Tibial artery (tissue), 4 donors: ENCODE measurements at regions not wholly inside any gene's neighbourhood (a gene's known extent, or its start where the extent isn't known, plus 50 kb on each side); places are given as distances from the start of the nearest gene placed in this dataset.

Source experiments
- DNase-seq, 2 donors: peaks; one replicate each; pipeline ENCODE4 v3.0.0-alpha.2; 2019
- H3K27ac ChIP-seq, 2 donors: fragments of 200-600 bp; sonication (generic) in 1 of 2; 1 replicate in 1 of 2; 2 replicates in 1 of 2; pipeline ENCODE4 v1.5.1; 2018 to 2019; ENCODE audit warnings: mild to moderate bottlenecking in 1 of 2
- H3K27me3 ChIP-seq, 2 donors: fragments of 200-600 bp; sonication (generic) in 1 of 2; one replicate each; pipeline versions ENCODE4 v1.5.1 to v1.6.0; 2016 to 2019
- H3K36me3 ChIP-seq, 3 donors: fragments of 200-600 bp; sonication (generic) in 2 of 3; one replicate each; pipeline ENCODE4 v1.5.1; 2016 to 2019; ENCODE audit warnings: mild to moderate bottlenecking in 2 of 3
- H3K4me1 ChIP-seq, 4 donors: fragments of 200-600 bp; sonication (generic) in 2 of 4; 1 replicate in 3 of 4; 2 replicates in 1 of 4; pipeline ENCODE4 v1.5.1; 2016 to 2019
- H3K4me3 ChIP-seq, 2 donors: fragments of 200-600 bp; sonication (generic) in 1 of 2; 1 replicate in 1 of 2; 2 replicates in 1 of 2; pipeline ENCODE4 v1.5.1; 2018 to 2019; ENCODE audit warnings: mild to moderate bottlenecking in 2 of 2
- H3K9me3 ChIP-seq, 3 donors: fragments of 200-600 bp; sonication (generic) in 1 of 3; one replicate each; pipeline ENCODE4 v1.5.1; 2016 to 2019
- intact Hi-C: fragments of 100-400 bp; cut with DNase I; formaldehyde crosslinking; loops from one replicate; pipeline ENCODE4 v1.15.0; 2023; ENCODE audit warnings: low total_unique reads
- TF ChIP-seq, protein P1 (sequence below), 2 experiments: fragments of 200-600 bp in 1 of 2; fragments of 450-650 bp in 1 of 2; IDR thresholded peaks; one replicate each; pipeline ENCODE4 v1.5.1; 2017 to 2019; ENCODE audit warnings: antibody characterized with exemption in 2 of 2, mild to moderate bottlenecking in 1 of 2, moderate library complexity in 1 of 2

DNA sequence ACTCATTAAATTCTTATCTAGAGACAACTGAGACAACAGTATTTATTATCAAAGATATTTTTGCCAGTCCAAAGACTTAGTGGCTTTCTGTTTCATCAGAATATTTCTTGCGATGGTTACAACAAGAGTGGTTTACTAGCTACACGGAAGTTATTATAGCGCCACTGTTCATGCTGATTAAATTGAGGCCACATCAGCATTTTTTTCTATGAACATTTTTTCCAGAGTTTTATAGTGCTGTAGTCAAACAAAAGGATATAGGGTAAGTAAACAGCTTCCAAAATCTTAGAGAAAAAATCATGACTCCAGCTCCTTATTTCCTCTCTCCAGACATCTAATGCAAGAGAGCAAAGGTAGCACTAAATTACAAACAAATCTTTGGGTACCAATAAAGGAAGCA, 1264.4 kb downstream of the ZPLD1 start:
- no peak overlapping the region for H3K4me3 ChIP-seq
- H3K4me1 ChIP-seq: no peaks in the 10 kb centered on the region
- no peak for DNase-seq
- no peaks in the 10 kb centered on the region for H3K9me3 ChIP-seq
- H3K36me3 ChIP-seq: no peaks in the 10 kb centered on the region
- H3K27ac ChIP-seq: no peak overlapping the region
- H3K27me3 ChIP-seq: no peaks in the 10 kb centered on the region
- intact Hi-C loops: no loop called here
- TF ChIP-seq, protein P1, sequence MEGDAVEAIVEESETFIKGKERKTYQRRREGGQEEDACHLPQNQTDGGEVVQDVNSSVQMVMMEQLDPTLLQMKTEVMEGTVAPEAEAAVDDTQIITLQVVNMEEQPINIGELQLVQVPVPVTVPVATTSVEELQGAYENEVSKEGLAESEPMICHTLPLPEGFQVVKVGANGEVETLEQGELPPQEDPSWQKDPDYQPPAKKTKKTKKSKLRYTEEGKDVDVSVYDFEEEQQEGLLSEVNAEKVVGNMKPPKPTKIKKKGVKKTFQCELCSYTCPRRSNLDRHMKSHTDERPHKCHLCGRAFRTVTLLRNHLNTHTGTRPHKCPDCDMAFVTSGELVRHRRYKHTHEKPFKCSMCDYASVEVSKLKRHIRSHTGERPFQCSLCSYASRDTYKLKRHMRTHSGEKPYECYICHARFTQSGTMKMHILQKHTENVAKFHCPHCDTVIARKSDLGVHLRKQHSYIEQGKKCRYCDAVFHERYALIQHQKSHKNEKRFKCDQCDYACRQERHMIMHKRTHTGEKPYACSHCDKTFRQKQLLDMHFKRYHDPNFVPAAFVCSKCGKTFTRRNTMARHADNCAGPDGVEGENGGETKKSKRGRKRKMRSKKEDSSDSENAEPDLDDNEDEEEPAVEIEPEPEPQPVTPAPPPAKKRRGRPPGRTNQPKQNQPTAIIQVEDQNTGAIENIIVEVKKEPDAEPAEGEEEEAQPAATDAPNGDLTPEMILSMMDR (IDR thresholded peaks at IDR 0.05): no peak

DNA sequence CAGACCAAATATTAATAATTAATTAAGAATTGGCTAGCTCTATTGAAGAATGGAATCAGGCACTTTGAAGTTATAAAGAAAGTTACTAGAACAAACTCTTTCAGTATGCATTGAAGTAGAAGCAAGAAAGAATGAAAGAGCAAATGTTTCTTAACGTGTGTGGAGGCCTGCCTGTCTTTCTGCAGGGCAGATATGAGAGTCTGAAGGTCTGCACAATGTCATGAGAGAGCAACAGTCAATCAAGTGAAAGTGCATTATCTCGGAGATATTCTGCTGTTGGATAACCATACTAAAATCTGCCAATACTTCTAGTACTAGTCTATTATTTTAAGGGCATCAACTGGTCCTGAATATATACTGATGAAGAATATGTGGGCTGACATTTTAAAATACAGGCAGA, 1270.8 kb downstream of the ZPLD1 start:
- intact Hi-C loops: no loop called here
- Histone ChIP-seq H3K4me3 (no peak overlapping the region), H3K4me1 (no peaks in the 10 kb centered on the region), H3K36me3 (no peaks in the 10 kb centered on the region), H3K27ac (no peak overlapping the region), H3K27me3 (no peaks in the 10 kb centered on the region), H3K9me3 (no peaks in the 10 kb centered on the region)
- TF ChIP-seq, protein P1 (IDR thresholded peaks at IDR 0.05): no peak
- DNase-seq: no peak

DNA sequence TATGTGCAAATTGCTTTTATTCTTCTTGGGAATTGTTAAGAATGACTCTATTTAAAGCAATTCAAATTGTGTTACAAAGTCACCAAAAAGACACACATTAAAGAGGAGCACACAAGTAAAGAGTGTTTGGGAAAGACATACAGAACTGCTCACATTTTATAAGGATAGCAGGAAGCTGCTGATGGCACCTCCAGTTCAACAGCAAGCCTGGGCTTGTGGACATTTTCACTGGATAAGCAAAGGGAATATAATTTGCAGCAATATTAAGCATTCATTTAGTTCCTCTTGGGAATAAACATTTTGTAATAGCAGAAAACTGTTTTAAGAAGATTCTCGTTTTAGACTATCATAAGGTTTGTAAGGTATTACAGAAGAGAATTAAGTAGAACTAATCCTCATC, 1271.9 kb downstream of the ZPLD1 start:
- TF ChIP-seq, protein P1 (IDR thresholded peaks at IDR 0.05): no peak
- intact Hi-C loops: no loop called here
- no peaks in the 10 kb centered on the region for H3K36me3 ChIP-seq
- H3K9me3 ChIP-seq: no peaks in the 10 kb centered on the region
- no peaks in the 10 kb centered on the region for H3K27me3 ChIP-seq
- no peak overlapping the region for H3K4me3 ChIP-seq
- no peaks in the 10 kb centered on the region for H3K4me1 ChIP-seq
- no peak for DNase-seq
- H3K27ac ChIP-seq: no peak overlapping the region

DNA sequence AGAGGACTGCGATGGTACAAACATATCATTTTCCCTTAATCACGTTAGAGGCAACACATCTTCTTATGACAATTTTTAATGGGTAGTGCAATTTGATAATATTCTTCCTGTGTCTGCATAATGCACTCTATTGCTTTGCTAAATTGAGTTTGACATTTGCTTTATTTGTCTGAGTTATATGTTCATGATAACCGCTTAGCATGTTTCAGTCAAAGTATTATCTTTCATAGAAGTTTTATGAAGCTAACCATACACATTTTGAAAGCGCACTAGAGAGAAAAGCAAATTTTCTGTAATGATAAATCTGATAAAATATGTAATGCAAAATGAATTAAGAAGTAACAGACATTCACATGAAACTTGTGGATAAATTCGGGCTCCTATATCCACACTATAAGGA, 1276.9 kb downstream of the ZPLD1 start:
- H3K4me1 ChIP-seq: no peaks in the 10 kb centered on the region
- no peaks in the 10 kb centered on the region for H3K27me3 ChIP-seq
- no peak overlapping the region for H3K27ac ChIP-seq
- no peaks in the 10 kb centered on the region for H3K36me3 ChIP-seq
- no peak for DNase-seq
- H3K4me3 ChIP-seq: no peak overlapping the region
- TF ChIP-seq, protein P1 (IDR thresholded peaks at IDR 0.05): no peak
- no peaks in the 10 kb centered on the region for H3K9me3 ChIP-seq
- intact Hi-C loops: no loop called here

DNA sequence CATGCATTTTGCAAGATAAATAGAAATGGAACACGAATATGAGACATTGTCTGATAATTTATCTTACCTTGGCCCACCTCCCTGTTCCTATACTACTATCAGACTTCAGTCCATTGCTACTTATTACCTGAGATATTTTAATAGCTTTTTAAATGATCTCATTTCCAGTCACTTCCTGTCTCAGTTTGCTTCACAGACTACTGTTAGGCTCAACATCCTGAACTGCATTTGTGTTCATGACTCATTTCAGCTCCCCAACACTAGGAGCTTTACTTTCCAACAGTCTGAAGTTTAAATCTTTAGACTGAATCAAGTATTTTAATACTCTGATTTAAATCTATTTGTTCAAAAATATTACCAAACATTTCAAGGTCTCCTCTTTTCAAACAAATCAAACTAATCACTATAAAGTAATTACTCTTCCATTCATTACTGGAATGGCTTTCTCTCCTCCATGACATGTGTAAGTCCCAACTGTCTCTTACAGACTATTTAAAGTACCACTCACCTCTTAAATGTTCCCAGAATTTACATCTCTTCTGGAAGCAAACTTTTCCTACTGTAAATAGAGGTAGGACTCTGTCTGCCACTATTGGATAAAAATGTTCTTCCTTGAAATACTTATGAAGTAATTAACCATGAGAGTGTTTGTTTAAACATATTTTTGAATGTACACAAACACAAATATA, 1277.6 kb downstream of the ZPLD1 start:
- intact Hi-C loops: no loop called here
- Histone ChIP-seq H3K4me3 (no peak overlapping the region), H3K4me1 (no peaks in the 10 kb centered on the region), H3K27me3 (no peaks in the 10 kb centered on the region), H3K36me3 (no peaks in the 10 kb centered on the region), H3K27ac (no peak overlapping the region), H3K9me3 (no peaks in the 10 kb centered on the region)
- no peak for DNase-seq
- TF ChIP-seq, protein P1 (IDR thresholded peaks at IDR 0.05): no peak

DNA sequence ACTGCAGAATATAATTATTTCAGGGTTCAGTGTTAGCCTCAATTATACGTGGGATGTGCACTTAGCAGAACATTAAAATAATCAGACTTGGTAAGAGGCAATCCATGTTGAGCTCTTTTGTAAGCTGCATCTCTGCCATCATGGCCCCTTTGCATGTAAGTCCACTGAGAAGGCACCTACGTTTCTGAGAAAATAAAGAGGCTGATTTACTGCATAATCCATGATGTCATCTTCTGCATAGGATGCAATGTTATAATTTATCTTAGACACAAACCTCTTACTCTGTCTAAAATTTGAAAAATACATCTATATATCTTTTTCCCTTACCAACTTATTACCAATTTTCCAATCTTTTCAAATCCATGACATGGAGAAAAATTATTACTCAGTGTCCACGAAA, 1294.7 kb downstream of the ZPLD1 start:
- no peak overlapping the region for H3K4me3 ChIP-seq
- no peaks in the 10 kb centered on the region for H3K27me3 ChIP-seq
- H3K36me3 ChIP-seq: no peaks in the 10 kb centered on the region
- no peaks in the 10 kb centered on the region for H3K4me1 ChIP-seq
- H3K9me3 ChIP-seq: no peaks in the 10 kb centered on the region
- TF ChIP-seq, protein P1 (IDR thresholded peaks at IDR 0.05): no peak
- no peak for DNase-seq
- H3K27ac ChIP-seq: no peak overlapping the region
- intact Hi-C loops: no loop called here
